IgD-negative memory B cell (primary cell): ENCODE measurements at regions not wholly inside any gene's neighbourhood (a gene's known extent, or its start where the extent isn't known, plus 50 kb on each side); places are given as distances from the start of the nearest gene placed in this dataset.

Experiments
- H3K27ac Mint-ChIP-seq, 3 donors: one replicate each; pipeline ENCODE4 v1.8.0; 2020 to 2022; ENCODE audit warnings: mild to moderate bottlenecking in 3 of 3, mixed read lengths in 3 of 3, moderate library complexity in 1 of 3
- H3K27me3 Mint-ChIP-seq: one replicate; pipeline ENCODE4 v1.8.0; 2021; ENCODE audit warnings: mixed read lengths
- H3K36me3 Mint-ChIP-seq: one replicate; pipeline ENCODE4 v1.8.0; 2020; ENCODE audit warnings: mild to moderate bottlenecking, mixed read lengths
- H3K4me1 Mint-ChIP-seq, 3 donors: one replicate each; pipeline ENCODE4 v1.8.0; 2020 to 2022; ENCODE audit warnings: mixed read lengths in 3 of 3, mild to moderate bottlenecking in 1 of 3
- H3K4me3 Mint-ChIP-seq, 4 donors: one replicate each; pipeline ENCODE4 v1.8.0; 2020 to 2022; ENCODE audit warnings: mild to moderate bottlenecking in 4 of 4, mixed read lengths in 4 of 4, moderate library complexity in 3 of 4
- H3K9me3 Mint-ChIP-seq, 3 donors: one replicate each; pipeline ENCODE4 v1.8.0; 2020 to 2021; ENCODE audit warnings: mixed read lengths in 3 of 3, mild to moderate bottlenecking in 1 of 3

- no peak overlapping the region for H3K4me3 Mint-ChIP-seq
- no peaks in the 10 kb centered on the region for H3K36me3 Mint-ChIP-seq
- H3K4me1 Mint-ChIP-seq, result no peaks in the 10 kb centered on the region
- peaks cover 1% of the 10 kb centered on the region for H3K27me3 Mint-ChIP-seq
- peak overlapping the region in 1 of 3 donors; percentile 55 for H3K27ac Mint-ChIP-seq
- peaks cover 0 to 1% (median 0%) of the 10 kb centered on the region in 3 donors for H3K9me3 Mint-ChIP-seq
Observed at GRCh38 chr1:232263452-232263851, 366.5 kb downstream of the SIPA1L2 start.

GRCh38 chr1:232262991-232263390 lies 366.9 kb downstream of the SIPA1L2 start:
- no peaks in the 10 kb centered on the region for H3K4me1 Mint-ChIP-seq
- peaks cover 0 to 1% (median 0%) of the 10 kb centered on the region in 3 donors for H3K9me3 Mint-ChIP-seq
- no peaks in the 10 kb centered on the region for H3K36me3 Mint-ChIP-seq
- H3K4me3 Mint-ChIP-seq, result no peak overlapping the region
- H3K27ac Mint-ChIP-seq, result no peak overlapping the region
- H3K27me3 Mint-ChIP-seq, result no peaks in the 10 kb centered on the region

- Mint-ChIP-seq H3K27ac (no peak overlapping the region), H3K9me3 (peaks cover 0 to 1% (median 0%) of the 10 kb centered on the region in 3 donors), H3K4me1 (no peaks in the 10 kb centered on the region), H3K4me3 (no peak overlapping the region), H3K36me3 (no peaks in the 10 kb centered on the region), H3K27me3 (no peaks in the 10 kb centered on the region)
Observed at GRCh38 chr1:232260861-232261260, 369.1 kb downstream of the SIPA1L2 start.

GRCh38 chr1:232260045-232260444 lies 369.9 kb downstream of the SIPA1L2 start:
- Mint-ChIP-seq H3K9me3 (peaks cover 0 to 1% (median 0%) of the 10 kb centered on the region in 3 donors), H3K4me1 (no peaks in the 10 kb centered on the region), H3K27me3 (no peaks in the 10 kb centered on the region)

GRCh38 chr1:232259333-232259732 lies 370.6 kb downstream of the SIPA1L2 start:
- no peaks in the 10 kb centered on the region for H3K36me3 Mint-ChIP-seq
- no peaks in the 10 kb centered on the region for H3K4me1 Mint-ChIP-seq
- no peak overlapping the region for H3K27ac Mint-ChIP-seq
- H3K4me3 Mint-ChIP-seq, result no peak overlapping the region
- H3K27me3 Mint-ChIP-seq, result no peaks in the 10 kb centered on the region
- no peaks in the 10 kb centered on the region for H3K9me3 Mint-ChIP-seq

More at GRCh38 chr1:232260045-232260444, 369.9 kb downstream of the SIPA1L2 start:
- Mint-ChIP-seq H3K4me3 (no peak overlapping the region), H3K36me3 (no peaks in the 10 kb centered on the region), H3K27ac (no peak overlapping the region)

GRCh38 chr1:232252546-232253118 lies 377.3 kb downstream of the SIPA1L2 start:
- no peaks in the 10 kb centered on the region for H3K36me3 Mint-ChIP-seq
- no peak overlapping the region for H3K4me3 Mint-ChIP-seq
- H3K27ac Mint-ChIP-seq, result no peak overlapping the region
- H3K9me3 Mint-ChIP-seq, result no peaks in the 10 kb centered on the region
- peaks cover 0 to 5% (median 0%) of the 10 kb centered on the region in 3 donors for H3K4me1 Mint-ChIP-seq
- H3K27me3 Mint-ChIP-seq, result peaks cover 7% of the 10 kb centered on the region

- Mint-ChIP-seq H3K4me1 (peaks cover 0 to 5% (median 0%) of the 10 kb centered on the region in 3 donors), H3K27ac (peak overlapping the region in 1 of 3 donors; percentile 27), H3K4me3 (no peak overlapping the region), H3K36me3 (no peaks in the 10 kb centered on the region), H3K27me3 (peaks cover 9% of the 10 kb centered on the region), H3K9me3 (no peaks in the 10 kb centered on the region)
Observed at GRCh38 chr1:232250838-232251237, 379.1 kb downstream of the SIPA1L2 start.

- H3K9me3 Mint-ChIP-seq, result no peaks in the 10 kb centered on the region
- peaks cover 0 to 5% (median 0%) of the 10 kb centered on the region in 3 donors for H3K4me1 Mint-ChIP-seq
- H3K4me3 Mint-ChIP-seq, result no peak overlapping the region
- H3K27ac Mint-ChIP-seq, result no peak overlapping the region
- H3K27me3 Mint-ChIP-seq, result peaks cover 9% of the 10 kb centered on the region
- no peaks in the 10 kb centered on the region for H3K36me3 Mint-ChIP-seq
Observed at GRCh38 chr1:232249861-232250777, 379.8 kb downstream of the SIPA1L2 start.

GRCh38 chr1:232249339-232249738 lies 380.6 kb downstream of the SIPA1L2 start:
- H3K27ac Mint-ChIP-seq, result no peak overlapping the region
- peaks cover 0 to 5% (median 0%) of the 10 kb centered on the region in 3 donors for H3K4me1 Mint-ChIP-seq
- peaks cover 9% of the 10 kb centered on the region for H3K27me3 Mint-ChIP-seq

GRCh38 chr1:232248276-232248820 lies 381.6 kb downstream of the SIPA1L2 start:
- H3K4me1 Mint-ChIP-seq, result peaks cover 0 to 5% (median 0%) of the 10 kb centered on the region in 3 donors
- H3K9me3 Mint-ChIP-seq, result no peaks in the 10 kb centered on the region
- H3K36me3 Mint-ChIP-seq, result no peaks in the 10 kb centered on the region
- no peak overlapping the region for H3K4me3 Mint-ChIP-seq
- no peak overlapping the region for H3K27ac Mint-ChIP-seq
- peaks cover 8% of the 10 kb centered on the region for H3K27me3 Mint-ChIP-seq

More at GRCh38 chr1:232249339-232249738, 380.6 kb downstream of the SIPA1L2 start:
- Mint-ChIP-seq H3K36me3 (no peaks in the 10 kb centered on the region), H3K4me3 (no peak overlapping the region), H3K9me3 (no peaks in the 10 kb centered on the region)

GRCh38 chr1:232247669-232248068 lies 382.3 kb downstream of the SIPA1L2 start:
- no peaks in the 10 kb centered on the region for H3K9me3 Mint-ChIP-seq
- peaks cover 0 to 5% (median 0%) of the 10 kb centered on the region in 3 donors for H3K4me1 Mint-ChIP-seq
- H3K27me3 Mint-ChIP-seq, result peaks cover 8% of the 10 kb centered on the region
- no peaks in the 10 kb centered on the region for H3K36me3 Mint-ChIP-seq
- H3K27ac Mint-ChIP-seq, result no peak overlapping the region
- H3K4me3 Mint-ChIP-seq, result no peak overlapping the region

- no peak overlapping the region for H3K27ac Mint-ChIP-seq
- H3K4me1 Mint-ChIP-seq, result peaks cover 0 to 2% (median 0%) of the 10 kb centered on the region in 3 donors
- peaks cover 6% of the 10 kb centered on the region for H3K27me3 Mint-ChIP-seq
- no peak overlapping the region for H3K4me3 Mint-ChIP-seq
- peaks cover 0 to 2% (median 0%) of the 10 kb centered on the region in 3 donors for H3K9me3 Mint-ChIP-seq
- no peaks in the 10 kb centered on the region for H3K36me3 Mint-ChIP-seq
Observed at GRCh38 chr1:232244426-232244825, 385.5 kb downstream of the SIPA1L2 start.

- Mint-ChIP-seq H3K9me3 (peaks cover 0 to 2% (median 2%) of the 10 kb centered on the region in 3 donors), H3K36me3 (no peaks in the 10 kb centered on the region), H3K27me3 (peaks cover 4% of the 10 kb centered on the region), H3K27ac (no peak overlapping the region), H3K4me1 (no peaks in the 10 kb centered on the region), H3K4me3 (no peak overlapping the region)
Observed at GRCh38 chr1:232239998-232240397, 389.9 kb downstream of the SIPA1L2 start.

- peaks cover 0 to 2% (median 2%) of the 10 kb centered on the region in 3 donors for H3K9me3 Mint-ChIP-seq
- no peak overlapping the region for H3K4me3 Mint-ChIP-seq
- peaks cover 4% of the 10 kb centered on the region for H3K27me3 Mint-ChIP-seq
- H3K36me3 Mint-ChIP-seq, result no peaks in the 10 kb centered on the region
- no peak overlapping the region for H3K27ac Mint-ChIP-seq
- no peaks in the 10 kb centered on the region for H3K4me1 Mint-ChIP-seq
Observed at GRCh38 chr1:232239522-232239921, 390.4 kb downstream of the SIPA1L2 start.

GRCh38 chr1:232238009-232238408 lies 391.9 kb downstream of the SIPA1L2 start:
- Mint-ChIP-seq H3K4me3 (no peak overlapping the region), H3K27ac (no peak overlapping the region), H3K36me3 (peaks cover 2% of the 10 kb centered on the region), H3K9me3 (peaks cover 0 to 2% (median 2%) of the 10 kb centered on the region in 3 donors), H3K4me1 (no peaks in the 10 kb centered on the region), H3K27me3 (peaks cover 6% of the 10 kb centered on the region)
